ENCODE measurements at regions not wholly inside any gene's neighbourhood (a gene's known extent, or its start where the extent isn't known, plus 50 kb on each side); places are given as distances from the start of the nearest gene placed in this dataset.
"Not testable (repeated sequence)": the region's sequence is repeated elsewhere in the genome, so short reads cannot be mapped to it uniquely, and the experiment has no call there.

GRCh38 chr6:103799971-103800670, 1059.6 kb downstream of the HACE1 start:
- DNase-seq = no peak

DNA sequence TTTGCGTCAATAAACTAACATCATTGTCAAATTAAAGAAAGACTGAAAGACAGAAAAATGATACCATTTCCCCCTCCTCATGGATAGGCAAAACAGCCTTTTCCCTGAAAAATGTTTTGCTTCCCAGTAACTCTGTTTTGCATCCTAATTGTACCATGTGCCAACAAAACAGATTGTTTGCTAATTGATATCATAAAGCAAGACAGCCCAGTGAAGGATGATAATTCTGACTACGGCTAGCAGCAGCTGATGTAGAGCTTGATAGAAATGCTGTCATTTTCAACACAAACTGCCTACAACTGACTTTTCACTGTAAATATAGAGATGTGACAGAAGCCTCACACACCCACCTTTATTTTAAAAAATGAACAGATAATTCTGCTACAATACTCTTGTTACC, 1061.6 kb downstream of the HACE1 start:
- peak in 2 of 56 donors; percentile 1 to 2 for DNase-seq

DNA sequence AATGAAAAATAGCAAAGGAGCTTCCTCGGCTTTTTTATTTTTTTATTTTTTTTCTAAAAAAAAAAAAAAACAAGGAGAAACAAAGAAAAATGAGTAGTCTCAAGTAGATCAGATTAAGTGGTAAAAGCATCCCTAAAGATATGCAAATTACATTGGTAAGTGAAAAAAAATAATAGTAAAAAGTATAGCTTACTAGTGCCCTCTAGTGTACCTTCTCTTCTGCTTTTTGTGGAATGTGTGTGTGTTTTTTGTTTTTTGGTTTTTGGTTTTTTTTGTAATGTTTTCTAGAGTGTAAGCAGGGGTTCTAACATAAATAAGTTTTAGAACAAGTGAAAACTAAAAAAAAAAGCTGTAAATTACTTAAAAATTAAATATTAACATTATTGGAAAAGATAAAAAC, 1062.0 kb downstream of the HACE1 start:
- no peak for DNase-seq

- DNase-seq = no peak
Observed at GRCh38 chr6:103791458-103791857, 1068.3 kb downstream of the HACE1 start.

GRCh38 chr6:103784117-103784516, 1075.6 kb downstream of the HACE1 start:
- DNase-seq = no peak

DNA sequence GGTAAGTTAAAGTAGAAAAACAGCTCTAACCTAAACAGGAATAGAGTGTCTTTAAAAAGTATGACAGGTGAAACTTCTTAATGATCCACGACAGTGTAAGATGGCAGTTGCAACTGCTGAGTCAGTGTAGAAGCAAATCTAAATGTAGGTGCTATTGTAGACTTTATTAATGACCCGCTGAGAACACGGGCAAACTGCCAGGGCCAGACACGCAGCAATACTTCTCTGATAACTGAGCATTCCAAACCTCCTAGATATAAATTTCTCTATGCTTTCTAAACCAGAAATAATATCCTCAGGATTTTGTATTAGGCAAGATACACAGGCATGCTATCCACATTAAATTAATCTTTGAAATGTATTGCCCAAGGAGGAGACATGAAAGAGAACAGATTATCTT, 1076.4 kb downstream of the HACE1 start:
- no peak for DNase-seq

GRCh38 chr6:103769431-103769830, 1090.3 kb downstream of the HACE1 start:
- no peak for DNase-seq

DNA sequence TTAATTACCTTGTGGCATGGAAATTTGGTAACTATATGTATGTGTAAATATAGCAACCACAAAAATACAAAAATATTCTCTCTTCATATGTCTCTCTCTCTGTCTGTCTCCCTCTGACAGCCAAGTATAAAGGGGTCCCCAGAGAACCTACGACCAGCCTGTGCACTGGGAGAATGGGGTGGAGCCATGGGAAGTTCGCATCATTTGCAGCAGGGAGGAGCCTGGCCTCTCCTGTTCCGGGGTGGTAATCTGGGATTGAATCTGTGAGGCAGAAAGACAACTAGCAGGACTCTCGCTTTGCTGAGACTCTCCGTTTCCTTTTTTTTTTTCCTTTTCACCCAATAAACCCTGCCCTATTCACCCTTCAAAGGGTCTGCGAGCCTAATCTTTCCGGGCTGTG, 1109.1 kb downstream of the HACE1 start:
- no peak for DNase-seq

DNA sequence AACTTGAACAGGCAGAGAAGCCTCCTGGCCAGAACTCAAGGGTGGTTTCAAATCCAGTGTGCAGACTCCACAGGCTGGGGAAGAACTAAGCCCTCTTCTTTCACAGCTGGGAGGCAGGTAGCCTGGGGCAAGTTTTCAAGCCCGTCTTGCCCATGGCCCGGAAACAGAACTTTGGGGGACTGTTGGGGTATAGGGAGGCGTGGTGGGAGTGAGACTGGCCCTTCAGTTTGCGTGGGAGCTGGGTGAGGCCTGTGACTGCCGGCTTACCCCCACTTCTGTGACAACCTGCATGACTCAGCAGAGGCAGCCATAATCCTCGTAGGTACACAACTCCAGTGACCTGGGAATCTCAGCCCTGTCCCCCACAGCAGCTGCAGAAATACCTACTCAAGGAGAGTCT, 1125.7 kb downstream of the HACE1 start:
- no peak for DNase-seq

DNA sequence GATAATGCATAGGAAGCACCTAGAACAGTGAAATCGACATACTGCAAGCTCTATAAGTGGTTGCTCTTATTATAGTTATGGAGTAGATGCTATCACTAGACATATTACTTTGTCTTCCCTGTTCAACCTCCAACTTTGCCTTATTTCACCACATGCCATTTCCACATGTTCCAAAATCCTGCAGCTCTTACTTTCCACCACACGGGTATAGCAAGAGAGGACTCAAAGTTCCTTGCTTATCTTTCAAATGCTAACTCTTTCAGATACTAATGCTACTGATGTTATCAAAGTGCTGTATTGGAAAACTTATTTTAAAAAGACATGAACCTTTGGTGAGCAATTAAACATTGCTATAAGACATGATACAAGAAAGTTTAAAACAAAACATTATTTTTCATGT, 1130.1 kb downstream of the HACE1 start:
- no peak for DNase-seq

- DNase-seq = no peak
Observed at GRCh38 chr6:103723438-103724322, 1136.0 kb downstream of the HACE1 start.

GRCh38 chr6:103722683-103723082, 1137.0 kb downstream of the HACE1 start:
- DNase-seq = no peak

DNA sequence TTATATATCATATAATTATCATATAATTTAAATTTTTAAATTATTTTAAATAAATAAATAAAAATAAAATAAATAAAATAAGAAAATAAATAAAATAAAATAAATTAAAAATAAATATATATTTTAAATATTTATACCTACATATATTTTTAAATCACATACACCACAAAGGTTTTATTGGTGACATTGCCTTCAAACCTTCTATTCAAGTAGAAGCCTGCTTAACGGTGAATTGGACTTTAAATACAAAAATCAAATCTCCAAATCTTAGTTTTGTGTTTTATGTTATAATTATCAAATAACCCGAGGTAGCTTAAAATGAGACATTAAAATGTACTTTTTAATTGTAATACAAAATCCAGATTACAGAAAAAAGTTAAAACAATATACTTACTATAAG, 1137.8 kb downstream of the HACE1 start:
- DNase-seq = no peak

GRCh38 chr6:103720393-103720792, 1139.3 kb downstream of the HACE1 start:
- DNase-seq = no peak

DNA sequence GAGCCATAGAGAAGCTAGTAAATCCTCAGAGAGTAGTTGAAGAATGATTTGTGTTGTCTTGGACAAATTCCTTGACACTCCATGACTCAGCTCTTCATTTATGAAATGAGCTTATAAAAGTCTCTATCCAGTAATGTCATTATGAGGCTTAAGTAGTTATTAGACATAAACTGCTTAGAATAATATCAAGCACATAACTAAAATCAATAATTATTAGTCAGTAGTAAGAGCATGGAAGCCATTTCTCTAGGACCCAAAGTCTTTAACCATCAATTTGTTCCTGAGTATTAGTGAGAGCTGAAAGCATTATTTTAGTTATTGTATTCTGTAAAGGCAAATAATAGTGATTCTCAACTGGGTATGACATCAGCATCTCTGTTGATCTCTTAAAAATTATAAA, 1140.2 kb downstream of the HACE1 start:
- no peak for DNase-seq

DNA sequence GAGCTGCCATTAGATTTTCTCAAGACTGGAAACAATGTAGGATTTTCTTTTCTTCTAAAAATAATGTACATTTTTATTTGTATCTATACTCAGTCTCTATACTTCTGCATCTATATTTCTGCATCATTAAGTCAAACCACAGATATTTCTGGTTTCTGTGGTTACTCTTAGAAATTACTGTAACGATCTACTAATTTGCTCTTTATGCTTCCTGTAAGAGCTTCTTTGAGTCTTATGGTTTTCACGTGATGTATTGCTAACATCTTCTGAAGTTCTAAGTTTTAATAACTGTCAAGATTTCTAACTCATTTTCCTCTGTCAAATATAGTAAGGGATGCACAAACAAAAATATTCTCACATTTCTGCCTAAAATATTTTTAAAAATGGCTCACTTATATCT, 1144.5 kb downstream of the HACE1 start:
- no peak for DNase-seq

DNA sequence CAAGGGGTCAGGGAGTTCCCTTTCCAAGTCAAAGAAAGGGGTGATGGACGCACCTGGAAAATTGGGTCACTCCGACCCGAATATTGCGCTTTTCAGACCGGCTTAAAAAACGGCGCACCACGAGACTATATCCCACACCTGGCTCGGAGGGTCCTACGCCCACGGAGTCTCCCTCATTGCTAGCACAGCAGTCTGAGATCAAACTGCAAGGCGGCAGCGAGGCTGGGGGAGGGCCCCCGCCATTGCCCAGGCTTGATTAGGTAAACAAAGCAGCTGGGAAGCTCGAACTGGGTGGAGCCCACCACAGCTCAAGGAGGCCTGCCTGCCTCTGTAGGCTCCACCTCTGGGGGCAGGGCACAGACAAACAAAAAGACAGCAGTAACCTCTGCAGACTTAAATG, 1150.5 kb downstream of the HACE1 start:
- not testable (repeated sequence) for DNase-seq

- DNase-seq = no peak
Observed at GRCh38 chr6:103707596-103708325, 1152.0 kb downstream of the HACE1 start.

- no peak for DNase-seq
Observed at GRCh38 chr6:103699769-103700168, 1160.0 kb downstream of the HACE1 start.

GRCh38 chr6:103687430-103687829, 1172.3 kb downstream of the HACE1 start:
- DNase-seq = no peak

DNA sequence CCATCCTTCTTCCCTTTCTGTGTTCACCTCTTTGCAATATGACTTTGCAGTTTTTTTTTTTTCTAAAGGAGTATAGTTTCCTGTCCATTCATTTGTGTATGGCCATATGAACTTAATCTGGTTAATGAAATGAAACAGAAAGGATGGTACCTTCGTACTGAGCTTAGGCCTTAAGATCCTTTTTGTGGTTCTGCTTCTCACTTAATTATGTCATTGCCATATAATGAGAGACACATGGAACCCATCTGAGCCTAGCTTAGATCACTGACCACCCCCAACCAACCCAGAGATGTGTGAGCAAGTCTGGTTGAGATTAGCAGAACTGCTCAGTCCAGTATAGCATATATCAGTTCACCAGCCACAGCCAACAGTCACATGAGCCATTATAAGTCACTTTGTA, 1179.6 kb downstream of the HACE1 start:
- no peak for DNase-seq

- DNase-seq = no peak
Observed at GRCh38 chr6:103677290-103677689, 1182.4 kb downstream of the HACE1 start.

Measured in amygdala (tissue), 56 donors.